Nephron (organoid): ENCODE measurements at regions not wholly inside any gene's neighbourhood (a gene's known extent, or its start where the extent isn't known, plus 50 kb on each side); places are given as distances from the start of the nearest gene placed in this dataset.
A peak's percentile ranks its signal among the peaks of the same experiment; 100 is the strongest.

Experiments
- H3K27ac Mint-ChIP-seq, 3 experiments: 2 replicates each; pipeline ENCODE4 v1.8.0; 2020; ENCODE audit warnings: mixed read lengths in 3 of 3, mild to moderate bottlenecking in 2 of 3, moderate library complexity in 1 of 3
- H3K27me3 Mint-ChIP-seq: 2 replicates; pipeline ENCODE4 v1.8.0; 2021; ENCODE audit warnings: low read depth, mild to moderate bottlenecking, moderate library complexity, mixed read lengths
- H3K36me3 Mint-ChIP-seq: 2 replicates; pipeline ENCODE4 v1.8.0; 2020; ENCODE audit warnings: low read depth, mixed read lengths
- H3K4me1 Mint-ChIP-seq: 2 replicates; pipeline ENCODE4 v1.8.0; 2020; ENCODE audit warnings: mixed read lengths
- H3K4me3 Mint-ChIP-seq, 3 experiments: 2 replicates each; pipeline ENCODE4 v1.8.0; 2020; ENCODE audit warnings: mild to moderate bottlenecking in 3 of 3, mixed read lengths in 3 of 3, moderate library complexity in 2 of 3
- H3K9me3 Mint-ChIP-seq: 2 replicates; pipeline ENCODE4 v1.8.0; 2020; ENCODE audit warnings: mixed read lengths
- TF ChIP-seq, protein P1 (sequence below), 3 experiments: fragments of 200-600 bp; sonication (generic); IDR thresholded peaks; one replicate each; pipeline ENCODE4 v1.5.0; 2021; ENCODE audit warnings: antibody characterized with exemption in 3 of 3; ENCODE audit not compliant: unreplicated experiment in 3 of 3

GRCh38 chr1:22287946-22288520 lies 145.1 kb upstream of the WNT4 start:
- Mint-ChIP-seq H3K27me3 (peaks cover 19% of the 10 kb centered on the region), H3K9me3 (no peaks in the 10 kb centered on the region), H3K4me3 (peak overlapping the region in 1 of 3 experiments; percentile 23), H3K27ac (peak overlapping the region in 2 of 3 experiments; percentile 71 to 78), H3K36me3 (no peaks in the 10 kb centered on the region), H3K4me1 (peaks cover 42% of the 10 kb centered on the region)
- TF ChIP-seq, protein P1, sequence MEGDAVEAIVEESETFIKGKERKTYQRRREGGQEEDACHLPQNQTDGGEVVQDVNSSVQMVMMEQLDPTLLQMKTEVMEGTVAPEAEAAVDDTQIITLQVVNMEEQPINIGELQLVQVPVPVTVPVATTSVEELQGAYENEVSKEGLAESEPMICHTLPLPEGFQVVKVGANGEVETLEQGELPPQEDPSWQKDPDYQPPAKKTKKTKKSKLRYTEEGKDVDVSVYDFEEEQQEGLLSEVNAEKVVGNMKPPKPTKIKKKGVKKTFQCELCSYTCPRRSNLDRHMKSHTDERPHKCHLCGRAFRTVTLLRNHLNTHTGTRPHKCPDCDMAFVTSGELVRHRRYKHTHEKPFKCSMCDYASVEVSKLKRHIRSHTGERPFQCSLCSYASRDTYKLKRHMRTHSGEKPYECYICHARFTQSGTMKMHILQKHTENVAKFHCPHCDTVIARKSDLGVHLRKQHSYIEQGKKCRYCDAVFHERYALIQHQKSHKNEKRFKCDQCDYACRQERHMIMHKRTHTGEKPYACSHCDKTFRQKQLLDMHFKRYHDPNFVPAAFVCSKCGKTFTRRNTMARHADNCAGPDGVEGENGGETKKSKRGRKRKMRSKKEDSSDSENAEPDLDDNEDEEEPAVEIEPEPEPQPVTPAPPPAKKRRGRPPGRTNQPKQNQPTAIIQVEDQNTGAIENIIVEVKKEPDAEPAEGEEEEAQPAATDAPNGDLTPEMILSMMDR (IDR thresholded peaks at IDR 0.05; ENCODE audit: unreplicated experiment in 3 of 3): no peak

DNA sequence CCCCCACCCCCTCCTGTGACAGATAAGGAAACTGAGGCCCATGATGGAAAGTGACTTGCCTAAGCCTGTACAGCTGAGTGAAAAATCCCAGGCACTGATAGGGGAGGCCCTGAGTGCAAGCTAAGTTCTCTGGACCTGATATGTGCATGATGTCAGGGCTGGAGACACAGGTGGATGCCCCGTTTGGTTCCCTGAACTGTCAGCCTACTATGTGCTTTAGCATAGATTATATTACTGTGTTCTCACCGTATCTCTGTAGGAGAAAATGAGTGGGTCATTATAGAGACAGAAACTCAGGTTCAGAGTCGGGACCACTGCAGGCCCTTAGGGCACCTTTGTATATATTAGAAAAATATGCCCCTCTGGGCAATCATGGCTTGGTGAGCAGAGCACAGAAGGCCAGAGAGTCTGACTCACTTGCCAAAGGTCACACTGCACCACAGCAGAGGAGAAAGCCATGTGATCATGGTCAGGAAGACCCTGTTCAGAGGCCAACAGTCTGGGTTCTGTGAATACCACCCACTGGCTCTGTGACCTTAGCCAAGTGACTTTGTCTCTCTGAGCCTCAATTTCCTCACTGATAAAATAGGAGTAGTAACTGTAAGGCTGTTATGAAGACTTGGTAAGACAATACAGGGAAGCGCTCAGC lies 145.8 kb upstream of the WNT4 start:
- peak overlapping the region in 2 of 3 experiments; percentile 71 to 78 for H3K27ac Mint-ChIP-seq
- H3K4me1 Mint-ChIP-seq: peaks cover 38% of the 10 kb centered on the region
- no peaks in the 10 kb centered on the region for H3K9me3 Mint-ChIP-seq
- TF ChIP-seq, protein P1 (IDR thresholded peaks at IDR 0.05; ENCODE audit: unreplicated experiment in 3 of 3): no peak
- peaks cover 13% of the 10 kb centered on the region for H3K27me3 Mint-ChIP-seq
- H3K36me3 Mint-ChIP-seq: no peaks in the 10 kb centered on the region
- H3K4me3 Mint-ChIP-seq: no peak overlapping the region

- no peak overlapping the region for H3K4me3 Mint-ChIP-seq
- TF ChIP-seq, protein P1 (IDR thresholded peaks at IDR 0.05; ENCODE audit: unreplicated experiment in 3 of 3): no peak
- H3K9me3 Mint-ChIP-seq: no peaks in the 10 kb centered on the region
- peaks cover 36% of the 10 kb centered on the region for H3K4me1 Mint-ChIP-seq
- peak overlapping the region; percentile 34 to 79 (median 78) for H3K27ac Mint-ChIP-seq
- H3K36me3 Mint-ChIP-seq: no peaks in the 10 kb centered on the region
- H3K27me3 Mint-ChIP-seq: peaks cover 9% of the 10 kb centered on the region
These were observed 146.6 kb upstream of the WNT4 start for GRCh38 chr1:22289307-22289995.

DNA sequence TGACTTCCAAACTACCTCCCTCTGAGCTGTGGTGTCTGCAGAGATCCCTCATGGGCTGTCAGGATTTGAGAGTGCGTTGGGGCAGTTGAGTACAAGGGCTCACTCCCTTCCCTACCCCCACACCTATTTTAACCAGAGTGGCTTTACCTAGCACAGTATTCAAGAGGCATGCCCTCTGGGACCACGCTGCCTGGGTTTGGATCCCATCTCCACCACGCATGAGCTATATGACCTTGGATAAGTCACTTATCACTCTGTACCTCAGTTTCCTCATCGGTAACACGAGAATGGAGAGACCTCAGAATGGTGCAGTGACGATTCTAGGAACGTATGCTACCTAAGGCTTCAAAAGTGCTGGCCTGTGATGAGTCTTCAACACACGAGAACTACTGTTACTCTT lies 147.3 kb upstream of the WNT4 start:
- peak overlapping the region in 1 of 3 experiments; percentile 78 for H3K27ac Mint-ChIP-seq
- no peaks in the 10 kb centered on the region for H3K9me3 Mint-ChIP-seq
- TF ChIP-seq, protein P1 (IDR thresholded peaks at IDR 0.05; ENCODE audit: unreplicated experiment in 3 of 3): no peak
- H3K27me3 Mint-ChIP-seq: peaks cover 13% of the 10 kb centered on the region
- H3K4me1 Mint-ChIP-seq: peaks cover 33% of the 10 kb centered on the region
- no peaks in the 10 kb centered on the region for H3K36me3 Mint-ChIP-seq
- H3K4me3 Mint-ChIP-seq: no peak overlapping the region

GRCh38 chr1:22290611-22291010 lies 147.7 kb upstream of the WNT4 start:
- H3K4me3 Mint-ChIP-seq: no peak overlapping the region
- peaks cover 13% of the 10 kb centered on the region for H3K27me3 Mint-ChIP-seq
- H3K36me3 Mint-ChIP-seq: no peaks in the 10 kb centered on the region
- no peak overlapping the region for H3K27ac Mint-ChIP-seq
- TF ChIP-seq, protein P1 (IDR thresholded peaks at IDR 0.05; ENCODE audit: unreplicated experiment in 3 of 3): no peak
- H3K4me1 Mint-ChIP-seq: peaks cover 33% of the 10 kb centered on the region
- no peaks in the 10 kb centered on the region for H3K9me3 Mint-ChIP-seq
